ENCODE measurements at regions not wholly inside any gene's neighbourhood (a gene's known extent, or its start where the extent isn't known, plus 50 kb on each side); places are given as distances from the start of the nearest gene placed in this dataset.
"Not testable (repeated sequence)": the region's sequence is repeated elsewhere in the genome, so short reads cannot be mapped to it uniquely, and the experiment has no call there.

GRCh38 chr1:47536646-47537118 lies 98.8 kb downstream of the FOXD2 start:
- Mint-ChIP-seq H3K27me3 (peaks cover 47% of the 10 kb centered on the region), H3K9me3 (peaks cover 1% of the 10 kb centered on the region), H3K4me1 (peaks cover 3% of the 10 kb centered on the region), H3K36me3 (no peaks in the 10 kb centered on the region), H3K4me3 (no peak overlapping the region), H3K27ac (no peak overlapping the region)
- DNase-seq = no peak

DNA sequence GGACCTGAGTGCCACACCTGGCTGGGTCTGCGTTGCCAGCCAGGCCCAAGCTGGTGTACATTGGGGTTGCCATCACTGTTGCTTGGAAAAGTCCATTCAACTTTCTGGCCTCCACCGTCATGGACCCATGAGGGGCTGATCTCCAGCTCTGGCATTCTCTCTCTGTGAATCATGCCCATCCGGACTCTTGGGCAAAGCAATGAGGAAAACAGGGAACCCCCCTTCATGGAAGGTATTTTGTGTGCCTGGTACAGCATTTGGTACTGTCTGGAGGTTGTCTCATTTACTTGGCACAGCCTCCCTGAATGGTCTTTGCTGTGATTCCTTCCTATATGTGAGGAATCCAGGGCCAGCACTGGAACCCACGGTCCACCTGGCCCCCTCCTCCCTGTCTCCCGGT lies 99.4 kb downstream of the FOXD2 start:
- Mint-ChIP-seq H3K27me3 (peaks cover 44% of the 10 kb centered on the region), H3K36me3 (no peaks in the 10 kb centered on the region), H3K4me3 (no peak overlapping the region), H3K4me1 (peaks cover 3% of the 10 kb centered on the region), H3K27ac (no peak overlapping the region), H3K9me3 (peaks cover 6% of the 10 kb centered on the region)
- DNase-seq = no peak

DNA sequence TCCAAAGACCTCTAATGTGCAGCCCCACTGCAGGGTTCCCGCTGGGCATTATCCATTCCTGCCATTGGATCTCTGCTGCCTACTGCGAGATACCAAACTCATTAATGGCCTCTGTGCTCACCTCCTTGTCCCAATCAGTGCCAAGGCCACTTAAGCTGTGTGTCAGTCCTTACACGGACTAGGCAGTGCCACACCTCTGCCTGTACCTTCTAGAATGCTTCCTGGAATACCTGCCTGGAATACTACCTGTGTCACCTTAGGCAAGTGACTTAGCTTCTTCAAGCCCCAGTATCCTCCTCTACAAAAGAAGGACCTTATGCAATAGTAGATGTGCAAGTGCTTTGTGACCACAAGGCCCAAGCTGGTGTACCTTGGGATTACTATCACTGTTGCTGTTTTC lies 100.1 kb downstream of the FOXD2 start:
- H3K4me1 Mint-ChIP-seq = peaks cover 3% of the 10 kb centered on the region
- no peaks in the 10 kb centered on the region for H3K36me3 Mint-ChIP-seq
- no peak overlapping the region for H3K4me3 Mint-ChIP-seq
- H3K27ac Mint-ChIP-seq = no peak overlapping the region
- H3K9me3 Mint-ChIP-seq = peaks cover 6% of the 10 kb centered on the region
- DNase-seq = no peak
- peaks cover 40% of the 10 kb centered on the region for H3K27me3 Mint-ChIP-seq

DNA sequence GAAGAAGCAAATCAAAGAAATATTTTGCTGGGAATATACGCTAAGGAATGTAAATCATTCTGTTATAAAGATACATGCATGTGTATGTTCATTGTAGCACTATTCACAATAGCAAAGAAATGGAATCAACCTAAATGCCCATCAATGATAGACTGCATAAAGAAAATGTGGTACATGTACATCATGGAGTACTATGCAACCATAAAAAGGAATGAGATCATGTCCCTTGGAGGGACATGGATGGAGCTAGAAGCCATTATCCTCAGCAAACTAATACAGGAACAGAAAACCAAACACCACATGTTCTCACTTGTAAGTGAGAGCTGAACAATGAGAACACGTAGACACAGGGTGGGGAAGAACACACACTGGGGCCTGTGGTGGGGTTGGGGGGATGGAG lies 100.7 kb downstream of the FOXD2 start:
- peaks cover 38% of the 10 kb centered on the region for H3K27me3 Mint-ChIP-seq
- not testable (repeated sequence) for H3K36me3 Mint-ChIP-seq, DNase-seq, H3K9me3 Mint-ChIP-seq, H3K27ac Mint-ChIP-seq, H3K4me3 Mint-ChIP-seq, H3K4me1 Mint-ChIP-seq

DNA sequence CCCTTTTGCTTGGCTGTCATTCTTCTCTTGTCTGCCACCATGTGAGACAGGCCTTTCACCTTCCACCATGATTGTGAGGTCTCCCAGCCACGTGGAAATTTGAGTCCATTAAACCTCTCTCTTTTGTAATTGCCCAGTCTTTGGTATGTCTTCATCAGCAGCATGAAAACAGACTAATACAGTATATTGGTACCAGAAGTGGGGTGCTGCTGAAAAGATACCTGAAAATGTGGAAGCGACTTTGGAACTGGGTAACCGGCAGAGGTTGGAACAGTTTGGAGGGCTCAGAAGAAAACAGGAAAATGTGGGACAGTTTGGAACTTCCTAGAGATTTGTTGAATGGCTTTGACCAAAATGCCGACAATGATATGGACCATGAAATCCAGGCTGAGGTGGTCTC lies 103.9 kb downstream of the FOXD2 start:
- H3K9me3 Mint-ChIP-seq, H3K36me3 Mint-ChIP-seq, DNase-seq, H3K4me1 Mint-ChIP-seq, H3K4me3 Mint-ChIP-seq, H3K27ac Mint-ChIP-seq: not testable (repeated sequence)
- H3K27me3 Mint-ChIP-seq = peaks cover 21% of the 10 kb centered on the region

- H3K27ac Mint-ChIP-seq, DNase-seq, H3K4me3 Mint-ChIP-seq, H3K4me1 Mint-ChIP-seq, H3K36me3 Mint-ChIP-seq, H3K9me3 Mint-ChIP-seq: not testable (repeated sequence)
- peaks cover 21% of the 10 kb centered on the region for H3K27me3 Mint-ChIP-seq
Observed at GRCh38 chr1:47543089-47543488, 105.2 kb downstream of the FOXD2 start.

DNA sequence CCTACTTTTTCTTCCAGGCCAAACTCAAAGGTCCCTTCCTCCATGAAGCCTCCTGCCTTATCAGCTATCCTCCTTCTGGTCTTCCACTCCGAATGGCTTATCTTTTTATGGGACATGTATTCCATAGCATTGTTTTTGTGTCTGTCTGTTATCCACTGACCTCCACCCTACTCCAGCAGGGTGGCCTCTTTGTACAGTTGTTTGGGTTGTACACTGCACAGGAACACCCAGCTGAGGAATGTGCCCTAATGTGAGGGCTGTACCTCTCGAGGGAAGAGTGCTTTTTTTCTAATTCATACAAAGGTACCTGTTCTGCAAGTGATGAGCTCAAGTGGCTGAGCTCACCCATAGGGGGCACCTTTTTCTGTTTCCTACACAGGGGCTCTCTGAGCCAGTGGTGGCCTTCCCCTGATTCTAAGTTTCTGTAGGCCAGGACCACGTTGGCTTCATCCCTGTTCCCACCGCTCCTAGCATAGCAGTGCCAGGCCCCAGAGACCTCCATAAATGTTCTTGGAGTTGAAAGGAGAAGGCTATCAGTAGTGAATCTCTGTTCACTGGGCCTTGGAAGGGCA lies 108.2 kb downstream of the FOXD2 start:
- H3K4me1 Mint-ChIP-seq = no peaks in the 10 kb centered on the region
- peaks cover 17% of the 10 kb centered on the region for H3K27me3 Mint-ChIP-seq
- DNase-seq = no peak
- H3K9me3 Mint-ChIP-seq = peaks cover 6% of the 10 kb centered on the region
- no peaks in the 10 kb centered on the region for H3K36me3 Mint-ChIP-seq
- H3K27ac Mint-ChIP-seq = no peak overlapping the region
- no peak overlapping the region for H3K4me3 Mint-ChIP-seq

DNA sequence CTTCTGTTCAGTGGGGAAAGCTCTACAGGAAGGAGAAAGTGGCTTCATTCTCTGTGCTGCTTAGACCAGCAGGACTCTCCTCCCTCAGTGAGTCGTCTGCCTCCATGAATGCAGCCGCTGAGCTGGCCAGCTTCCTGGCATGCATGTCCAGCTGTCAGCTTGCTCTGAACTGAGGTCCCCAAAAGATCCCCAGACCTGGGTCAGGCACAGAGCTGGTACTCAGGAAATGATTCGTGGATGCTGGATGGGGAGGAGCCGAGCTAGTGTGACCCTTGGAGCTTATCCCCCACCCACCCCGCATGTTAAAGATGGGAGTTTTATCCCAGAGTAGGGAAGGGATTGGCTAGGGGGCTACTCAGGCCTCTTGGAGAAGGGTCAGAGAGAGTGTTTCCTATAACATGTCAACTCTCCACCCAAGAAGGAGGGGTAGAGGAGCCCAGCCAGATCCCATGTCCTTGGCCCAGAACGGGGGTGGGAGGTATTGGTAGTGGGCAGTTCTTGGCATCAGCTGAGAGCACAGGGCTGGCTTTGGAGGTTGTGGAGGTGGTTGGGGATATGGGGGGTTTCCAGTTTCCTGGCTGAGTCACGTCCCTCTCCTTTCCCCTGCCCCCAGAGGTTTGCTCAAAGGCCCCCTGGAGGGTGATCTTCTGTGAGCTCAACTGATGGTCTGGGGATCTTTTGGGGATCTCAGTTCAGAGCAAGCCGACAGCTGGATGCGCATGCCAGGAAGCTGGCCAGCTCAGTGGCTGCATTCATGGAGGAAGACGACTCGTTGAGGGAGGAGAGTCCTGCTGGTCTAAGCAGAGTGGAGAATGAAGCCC lies 110.1 kb downstream of the FOXD2 start:
- H3K36me3 Mint-ChIP-seq = no peaks in the 10 kb centered on the region
- H3K27ac Mint-ChIP-seq = no peak overlapping the region
- no peaks in the 10 kb centered on the region for H3K4me1 Mint-ChIP-seq
- peaks cover 10% of the 10 kb centered on the region for H3K27me3 Mint-ChIP-seq
- no peak overlapping the region for H3K4me3 Mint-ChIP-seq
- H3K9me3 Mint-ChIP-seq = no peaks in the 10 kb centered on the region
- no peak for DNase-seq

DNA sequence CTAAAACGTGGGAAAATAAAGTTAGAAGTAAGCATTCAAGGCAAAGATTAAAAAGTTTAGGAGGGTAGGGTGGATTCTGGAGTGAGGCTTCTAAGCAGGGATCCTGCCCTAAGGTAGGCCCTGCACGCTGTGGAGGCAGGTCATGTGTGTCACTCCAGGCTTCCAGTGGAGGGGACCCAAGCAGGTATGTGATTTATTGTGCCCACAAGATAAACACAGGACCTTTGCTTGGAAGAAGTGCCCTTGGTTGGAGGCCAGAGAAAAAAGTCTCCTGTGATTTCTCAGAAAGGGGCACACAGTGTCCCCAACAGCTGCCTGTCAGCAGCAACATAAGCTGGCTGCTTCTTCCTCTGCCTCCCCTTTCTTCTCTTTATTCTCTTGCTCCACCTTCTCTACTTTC lies 110.8 kb downstream of the FOXD2 start:
- Mint-ChIP-seq H3K36me3 (no peaks in the 10 kb centered on the region), H3K27ac (no peak overlapping the region), H3K4me3 (no peak overlapping the region), H3K27me3 (peaks cover 6% of the 10 kb centered on the region), H3K9me3 (no peaks in the 10 kb centered on the region), H3K4me1 (no peaks in the 10 kb centered on the region)
- no peak for DNase-seq

GRCh38 chr1:47549532-47549931 lies 111.7 kb downstream of the FOXD2 start:
- no peak overlapping the region for H3K27ac Mint-ChIP-seq
- H3K4me1 Mint-ChIP-seq = no peaks in the 10 kb centered on the region
- no peak overlapping the region for H3K4me3 Mint-ChIP-seq
- DNase-seq = no peak
- H3K36me3 Mint-ChIP-seq = no peaks in the 10 kb centered on the region
- H3K27me3 Mint-ChIP-seq = peaks cover 2% of the 10 kb centered on the region
- no peaks in the 10 kb centered on the region for H3K9me3 Mint-ChIP-seq

GRCh38 chr1:47550929-47551328 lies 113.1 kb downstream of the FOXD2 start:
- no peaks in the 10 kb centered on the region for H3K4me1 Mint-ChIP-seq
- no peaks in the 10 kb centered on the region for H3K36me3 Mint-ChIP-seq
- H3K4me3 Mint-ChIP-seq = no peak overlapping the region
- DNase-seq = no peak
- H3K27me3 Mint-ChIP-seq = no peaks in the 10 kb centered on the region
- no peak overlapping the region for H3K27ac Mint-ChIP-seq
- no peaks in the 10 kb centered on the region for H3K9me3 Mint-ChIP-seq

DNA sequence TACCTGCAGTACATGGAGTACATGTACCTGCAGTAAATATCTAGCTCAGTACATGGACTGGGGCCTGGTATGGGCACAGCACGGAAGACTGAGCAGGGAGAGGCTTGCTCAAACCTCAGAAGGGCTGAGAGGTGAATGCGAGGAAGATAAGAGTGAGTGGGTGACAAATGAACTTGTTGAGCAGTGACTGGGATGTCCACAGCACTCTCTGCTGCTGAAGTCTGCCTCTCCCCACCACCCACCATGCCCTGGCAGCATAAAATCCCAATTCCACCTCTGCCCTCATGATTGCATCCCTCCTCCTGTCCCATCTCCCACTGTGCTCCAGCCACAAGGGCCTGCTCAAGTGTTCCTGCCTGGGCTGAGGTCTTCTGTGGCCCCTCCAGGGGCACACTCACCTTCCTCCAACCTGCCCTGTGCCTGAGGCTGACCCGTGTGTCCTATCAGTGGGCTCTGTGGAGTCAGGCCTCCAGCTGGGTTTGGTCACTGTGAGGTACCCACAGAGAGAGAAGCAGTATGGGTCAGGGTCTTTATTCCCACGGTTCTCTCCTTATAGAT lies 114.2 kb downstream of the FOXD2 start:
- Mint-ChIP-seq H3K4me1 (no peaks in the 10 kb centered on the region), H3K27me3 (peaks cover 4% of the 10 kb centered on the region), H3K9me3 (no peaks in the 10 kb centered on the region), H3K27ac (no peak overlapping the region), H3K36me3 (no peaks in the 10 kb centered on the region), H3K4me3 (no peak overlapping the region)
- DNase-seq = no peak

GRCh38 chr1:47554082-47554481 lies 116.2 kb downstream of the FOXD2 start:
- H3K36me3 Mint-ChIP-seq = no peaks in the 10 kb centered on the region
- H3K9me3 Mint-ChIP-seq = no peaks in the 10 kb centered on the region

DNA sequence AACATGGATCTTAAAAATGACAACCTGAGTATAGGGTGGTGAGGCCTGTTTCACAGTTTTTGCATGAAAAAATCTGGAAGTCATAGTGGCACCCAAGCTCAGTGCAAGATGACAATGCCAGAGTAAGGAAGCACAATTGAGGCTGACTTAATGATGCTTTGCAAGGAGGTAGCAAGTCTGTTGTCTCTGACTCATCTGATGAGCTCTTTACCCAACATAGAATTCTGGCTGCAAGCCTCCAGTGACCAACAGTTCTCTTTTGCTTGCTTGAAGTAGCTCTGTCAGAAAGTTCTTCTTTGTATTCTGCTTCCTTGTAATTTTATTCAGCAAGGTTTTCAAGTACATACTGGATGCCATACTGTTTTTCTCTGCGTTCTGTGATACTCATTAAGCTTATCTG lies 117.1 kb downstream of the FOXD2 start:
- Mint-ChIP-seq H3K4me3 (no peak overlapping the region), H3K9me3 (no peaks in the 10 kb centered on the region), H3K27me3 (peaks cover 4% of the 10 kb centered on the region), H3K27ac (no peak overlapping the region), H3K36me3 (no peaks in the 10 kb centered on the region), H3K4me1 (no peaks in the 10 kb centered on the region)
- DNase-seq = no peak

More at GRCh38 chr1:47554082-47554481, 116.2 kb downstream of the FOXD2 start:
- Mint-ChIP-seq H3K4me1 (no peaks in the 10 kb centered on the region), H3K27me3 (peaks cover 4% of the 10 kb centered on the region), H3K27ac (no peak overlapping the region), H3K4me3 (no peak overlapping the region)
- no peak for DNase-seq

DNA sequence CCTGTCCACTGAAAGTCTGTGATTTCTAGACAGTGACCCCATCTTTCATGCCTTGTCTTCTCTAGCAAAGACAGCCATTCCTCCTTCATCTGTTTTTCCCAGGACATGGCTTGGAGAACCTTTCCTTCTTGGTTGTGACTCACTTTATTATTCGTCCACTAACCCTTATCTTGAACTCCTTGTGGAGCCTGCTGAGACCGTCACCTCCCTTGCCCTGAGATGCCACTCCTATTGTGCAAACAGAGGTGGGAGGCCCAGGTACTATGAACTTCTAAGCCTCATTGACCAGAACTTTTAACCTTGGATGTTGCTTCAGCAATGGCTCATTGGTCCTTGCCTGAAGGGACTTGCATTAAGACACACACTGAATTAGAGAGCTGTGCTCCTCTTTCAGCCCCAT lies 117.5 kb downstream of the FOXD2 start:
- H3K9me3 Mint-ChIP-seq = no peaks in the 10 kb centered on the region
- peaks cover 5% of the 10 kb centered on the region for H3K27me3 Mint-ChIP-seq
- H3K27ac Mint-ChIP-seq = no peak overlapping the region
- no peaks in the 10 kb centered on the region for H3K4me1 Mint-ChIP-seq
- H3K4me3 Mint-ChIP-seq = no peak overlapping the region
- H3K36me3 Mint-ChIP-seq = no peaks in the 10 kb centered on the region
- no peak for DNase-seq
